ENCODE measurements at regions not wholly inside any gene's neighbourhood (a gene's known extent, or its start where the extent isn't known, plus 50 kb on each side); places are given as distances from the start of the nearest gene placed in this dataset.

DNA sequence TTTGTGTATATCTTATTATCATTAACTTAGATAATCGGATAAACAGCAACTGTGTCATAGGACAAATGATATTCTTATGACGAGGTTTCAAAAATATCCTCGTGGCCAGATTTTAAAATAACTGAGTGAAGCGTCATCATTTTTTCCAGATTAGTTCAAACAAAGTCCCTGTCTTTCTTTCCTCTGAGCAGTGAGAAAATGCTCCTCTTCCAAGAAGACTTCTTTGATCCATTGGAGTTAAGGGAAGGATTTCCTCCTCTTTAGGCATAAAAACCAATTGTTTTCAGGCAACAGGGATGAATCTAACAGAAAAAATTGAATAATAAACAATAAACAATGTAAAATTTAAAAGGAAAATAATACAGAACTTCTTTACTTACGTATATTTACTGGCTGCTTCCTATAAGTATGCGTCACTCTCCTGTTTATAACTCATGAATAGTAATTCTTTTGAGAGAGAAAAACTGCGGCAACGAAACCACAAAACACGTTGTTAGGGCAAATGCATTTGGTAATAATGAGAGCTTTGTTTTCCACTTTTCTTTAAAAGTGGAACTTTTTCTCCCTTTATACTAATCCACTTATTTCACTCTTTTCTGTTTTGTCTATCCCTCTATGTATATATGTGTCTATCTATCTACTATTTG is 419.4 kb upstream of the ONECUT1 start:
- no peak for ATAC-seq
- CTCF ChIA-PET = no interaction called here
- intact Hi-C loops (cut with micrococcal nuclease; ENCODE audit: unreplicated experiment) = no loop called here

DNA sequence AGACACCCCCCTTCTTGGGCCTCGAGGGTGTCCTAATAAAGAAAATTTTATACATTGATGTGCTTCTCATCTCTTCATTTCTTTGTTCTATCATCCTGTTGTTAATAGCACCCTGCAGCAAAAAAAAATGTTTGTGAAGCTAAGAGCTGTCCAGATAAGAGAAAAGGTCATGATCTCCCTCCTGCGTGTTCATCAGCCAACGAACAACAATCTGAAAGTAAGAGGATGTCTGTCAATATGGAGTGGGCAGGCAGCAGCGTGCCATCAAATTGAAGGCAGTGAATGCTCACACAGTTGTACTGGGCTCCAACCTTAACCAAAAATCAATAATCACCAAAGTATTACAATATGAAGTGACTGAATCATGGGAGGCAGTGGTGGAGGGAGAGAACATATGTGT is 418.6 kb upstream of the ONECUT1 start:
- no peaks in the 10 kb centered on the region for H3K27me3 ChIP-seq (ENCODE audit: control insufficient read depth, insufficient read depth, low read length)
- POLR2A ChIA-PET = no interaction called here
- TF ChIP-seq, protein P1, sequence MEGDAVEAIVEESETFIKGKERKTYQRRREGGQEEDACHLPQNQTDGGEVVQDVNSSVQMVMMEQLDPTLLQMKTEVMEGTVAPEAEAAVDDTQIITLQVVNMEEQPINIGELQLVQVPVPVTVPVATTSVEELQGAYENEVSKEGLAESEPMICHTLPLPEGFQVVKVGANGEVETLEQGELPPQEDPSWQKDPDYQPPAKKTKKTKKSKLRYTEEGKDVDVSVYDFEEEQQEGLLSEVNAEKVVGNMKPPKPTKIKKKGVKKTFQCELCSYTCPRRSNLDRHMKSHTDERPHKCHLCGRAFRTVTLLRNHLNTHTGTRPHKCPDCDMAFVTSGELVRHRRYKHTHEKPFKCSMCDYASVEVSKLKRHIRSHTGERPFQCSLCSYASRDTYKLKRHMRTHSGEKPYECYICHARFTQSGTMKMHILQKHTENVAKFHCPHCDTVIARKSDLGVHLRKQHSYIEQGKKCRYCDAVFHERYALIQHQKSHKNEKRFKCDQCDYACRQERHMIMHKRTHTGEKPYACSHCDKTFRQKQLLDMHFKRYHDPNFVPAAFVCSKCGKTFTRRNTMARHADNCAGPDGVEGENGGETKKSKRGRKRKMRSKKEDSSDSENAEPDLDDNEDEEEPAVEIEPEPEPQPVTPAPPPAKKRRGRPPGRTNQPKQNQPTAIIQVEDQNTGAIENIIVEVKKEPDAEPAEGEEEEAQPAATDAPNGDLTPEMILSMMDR (IDR thresholded peaks at IDR 0.05) = no peak
- TF ChIP-seq POLR2AphosphoS5 (IDR thresholded peaks at IDR 0.05; ENCODE audit: low read depth, low read length) = no peak
- TF ChIP-seq SIN3A (IDR thresholded peaks at IDR 0.05; ENCODE audit: borderline replicate concordance, insufficient read depth, low read depth, low read length) = no peak
- TF ChIP-seq, protein P2, sequence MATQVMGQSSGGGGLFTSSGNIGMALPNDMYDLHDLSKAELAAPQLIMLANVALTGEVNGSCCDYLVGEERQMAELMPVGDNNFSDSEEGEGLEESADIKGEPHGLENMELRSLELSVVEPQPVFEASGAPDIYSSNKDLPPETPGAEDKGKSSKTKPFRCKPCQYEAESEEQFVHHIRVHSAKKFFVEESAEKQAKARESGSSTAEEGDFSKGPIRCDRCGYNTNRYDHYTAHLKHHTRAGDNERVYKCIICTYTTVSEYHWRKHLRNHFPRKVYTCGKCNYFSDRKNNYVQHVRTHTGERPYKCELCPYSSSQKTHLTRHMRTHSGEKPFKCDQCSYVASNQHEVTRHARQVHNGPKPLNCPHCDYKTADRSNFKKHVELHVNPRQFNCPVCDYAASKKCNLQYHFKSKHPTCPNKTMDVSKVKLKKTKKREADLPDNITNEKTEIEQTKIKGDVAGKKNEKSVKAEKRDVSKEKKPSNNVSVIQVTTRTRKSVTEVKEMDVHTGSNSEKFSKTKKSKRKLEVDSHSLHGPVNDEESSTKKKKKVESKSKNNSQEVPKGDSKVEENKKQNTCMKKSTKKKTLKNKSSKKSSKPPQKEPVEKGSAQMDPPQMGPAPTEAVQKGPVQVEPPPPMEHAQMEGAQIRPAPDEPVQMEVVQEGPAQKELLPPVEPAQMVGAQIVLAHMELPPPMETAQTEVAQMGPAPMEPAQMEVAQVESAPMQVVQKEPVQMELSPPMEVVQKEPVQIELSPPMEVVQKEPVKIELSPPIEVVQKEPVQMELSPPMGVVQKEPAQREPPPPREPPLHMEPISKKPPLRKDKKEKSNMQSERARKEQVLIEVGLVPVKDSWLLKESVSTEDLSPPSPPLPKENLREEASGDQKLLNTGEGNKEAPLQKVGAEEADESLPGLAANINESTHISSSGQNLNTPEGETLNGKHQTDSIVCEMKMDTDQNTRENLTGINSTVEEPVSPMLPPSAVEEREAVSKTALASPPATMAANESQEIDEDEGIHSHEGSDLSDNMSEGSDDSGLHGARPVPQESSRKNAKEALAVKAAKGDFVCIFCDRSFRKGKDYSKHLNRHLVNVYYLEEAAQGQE (IDR thresholded peaks at IDR 0.05; ENCODE audit: insufficient read depth in 1 of 2, low read depth in 2 of 2, low read length in 1 of 2) = no peak
- TF ChIP-seq TCF7L2 (IDR thresholded peaks at IDR 0.05; ENCODE audit: low read depth, low read length) = no peak
- ATAC-seq (no peak), DNase-seq (ENCODE audit: low read depth, low spot score) (no peak)
- no peaks in the 10 kb centered on the region for H3K4me1 ChIP-seq (ENCODE audit: control insufficient read depth, insufficient read depth, low read length)
- H3K4me3 ChIP-seq (ENCODE audit: low read depth in 2 of 2, low read length in 2 of 2) = no peak overlapping the region
- CTCF ChIA-PET = no interaction called here
- intact Hi-C loops (cut with micrococcal nuclease; ENCODE audit: unreplicated experiment) = no loop called here
- H3K36me3 ChIP-seq (ENCODE audit: control insufficient read depth, insufficient read depth, low read length) = no peaks in the 10 kb centered on the region
- no peak overlapping the region for H3K27ac ChIP-seq (ENCODE audit: low read length)
- in situ Hi-C loops (cut with HindIII; ENCODE audit: low pct_unique_long_range_greater_than_20kb, low sequenced_read_pairs) = no loop called here
- no peaks in the 10 kb centered on the region for H3K9me3 ChIP-seq (ENCODE audit: control insufficient read depth, insufficient read depth, low read depth, low read length)
- BruUV-seq (replicated peaks) = no TSS peak

More for the DNA sequence above, 419.4 kb upstream of the ONECUT1 start:
- H3K27ac ChIP-seq (ENCODE audit: low read length) = no peak overlapping the region
- in situ Hi-C loops (cut with HindIII; ENCODE audit: low pct_unique_long_range_greater_than_20kb, low sequenced_read_pairs) = no loop called here
- POLR2A ChIA-PET = no interaction called here
- no peaks in the 10 kb centered on the region for H3K4me1 ChIP-seq (ENCODE audit: control insufficient read depth, insufficient read depth, low read length)
- no peaks in the 10 kb centered on the region for H3K9me3 ChIP-seq (ENCODE audit: control insufficient read depth, insufficient read depth, low read depth, low read length)
- TF ChIP-seq, protein P1 (IDR thresholded peaks at IDR 0.05) = no peak
- no peak for TF ChIP-seq TCF7L2 (IDR thresholded peaks at IDR 0.05; ENCODE audit: low read depth, low read length)
- TF ChIP-seq, protein P2 (IDR thresholded peaks at IDR 0.05; ENCODE audit: insufficient read depth in 1 of 2, low read depth in 2 of 2, low read length in 1 of 2) = no peak
- DNase-seq (ENCODE audit: low read depth, low spot score) = no peak
- H3K27me3 ChIP-seq (ENCODE audit: control insufficient read depth, insufficient read depth, low read length) = no peaks in the 10 kb centered on the region
- H3K36me3 ChIP-seq (ENCODE audit: control insufficient read depth, insufficient read depth, low read length) = no peaks in the 10 kb centered on the region
- no TSS peak for BruUV-seq (replicated peaks)
- H3K4me3 ChIP-seq (ENCODE audit: low read depth in 2 of 2, low read length in 2 of 2) = no peak overlapping the region
